IMR-90 (cell line): ENCODE measurements at regions not wholly inside any gene's neighbourhood (a gene's known extent, or its start where the extent isn't known, plus 50 kb on each side); places are given as distances from the start of the nearest gene placed in this dataset.

Experiments
- ATAC-seq: fragments of 200-7000 bp; cut with Tn5 transposase; 2 replicates; pipeline ENCODE4 v1.9.1; 2020; ENCODE audit warnings: low read depth, mild to moderate bottlenecking, moderate library complexity
- BruUV-seq: library from RNA; stranded (reverse); fragments of 400-500 nt; replicated peaks from 2 replicates; lab custom pipeline; 2021; lab: Mats Ljungman, UMichigan
- CTCF ChIA-PET: fragments of 300-600 bp; formaldehyde crosslinking; extraction: SDS; loops from one replicate; lab custom pipeline; 2021; ENCODE audit warnings: antibody characterized with exemption; lab: Yijun Ruan, JAX
- POLR2A ChIA-PET: fragments of 300-600 bp; sonication (Branson Sonifier 250); formaldehyde crosslinking; loops from one replicate; lab custom pipeline; 2022; ENCODE audit warnings: antibody characterized with exemption; ENCODE audit not compliant: unreplicated experiment; lab: Charles Lee
- DNase-seq: peaks from one replicate; pipeline ENCODE4 v3.0.0; 2013
- H2AFZ ChIP-seq: replicated peaks from 2 replicates; pipeline ENCODE3; 2013; ENCODE audit warnings: low read length, mild to moderate bottlenecking; ENCODE audit not compliant: poor library complexity
- H2AK5ac ChIP-seq: 2 replicates; pipeline ENCODE4 v1.6.1; 2013; ENCODE audit warnings: low read depth, low read length, inconsistent platforms
- H2AK9ac ChIP-seq: replicated peaks from 2 replicates; pipeline ENCODE3; 2013; ENCODE audit warnings: mild to moderate bottlenecking, low read depth, low read length, moderate library complexity; ENCODE audit not compliant: poor library complexity
- H2BK120ac ChIP-seq: 2 replicates; pipeline ENCODE4 v1.6.1; 2013; ENCODE audit warnings: low read depth, low read length, inconsistent platforms
- H2BK15ac ChIP-seq: 3 replicates; pipeline ENCODE4 v1.6.1; 2013; ENCODE audit warnings: low read depth, low read length, inconsistent platforms
- H2BK20ac ChIP-seq: 2 replicates; pipeline ENCODE4 v1.6.1; 2013; ENCODE audit warnings: low read depth, mild to moderate bottlenecking, inconsistent platforms, low read length, moderate library complexity
- H2BK5ac ChIP-seq: 2 replicates; pipeline ENCODE4 v1.6.1; 2013; ENCODE audit warnings: mild to moderate bottlenecking, low read depth, low read length, inconsistent platforms; ENCODE audit not compliant: poor library complexity, severe bottlenecking
- H3K14ac ChIP-seq: replicated peaks from 2 replicates; pipeline ENCODE4 v1.6.1; 2013; ENCODE audit warnings: low read depth, low read length, inconsistent platforms
- H3K18ac ChIP-seq: 2 replicates; pipeline ENCODE4 v1.6.1; 2013; ENCODE audit warnings: low read depth, low read length, control low read depth
- H3K23ac ChIP-seq: 2 replicates; pipeline ENCODE4 v1.6.1; 2013; ENCODE audit warnings: low read depth, low read length, inconsistent platforms
- H3K27ac ChIP-seq: 2 replicates; pipeline ENCODE4 v1.5.1; 2013; ENCODE audit warnings: mild to moderate bottlenecking, control low read depth, low read length; ENCODE audit not compliant: insufficient read depth
- H3K27me3 ChIP-seq: 2 replicates; pipeline ENCODE4 v1.6.1; 2013; ENCODE audit warnings: low read length; ENCODE audit not compliant: control insufficient read depth, insufficient read depth
- H3K36me3 ChIP-seq: 2 replicates; pipeline ENCODE4 v1.6.1; 2013; ENCODE audit warnings: low read length, mixed read lengths; ENCODE audit not compliant: control insufficient read depth, insufficient read depth
- H3K4ac ChIP-seq: 2 replicates; pipeline ENCODE4 v1.6.1; 2013; ENCODE audit warnings: low read depth, low read length, inconsistent platforms
- H3K4me1 ChIP-seq: 2 replicates; pipeline ENCODE4 v1.6.1; 2013; ENCODE audit warnings: low read length, mixed read lengths; ENCODE audit not compliant: control insufficient read depth, insufficient read depth
- H3K4me2 ChIP-seq: 2 replicates; pipeline ENCODE4 v1.6.1; 2013; ENCODE audit warnings: low read depth, mild to moderate bottlenecking, control low read depth, low read length, moderate library complexity
- H3K4me3 ChIP-seq: 2 replicates; pipeline ENCODE4 v1.5.1; 2013; ENCODE audit warnings: low read depth, mild to moderate bottlenecking, control low read depth, low read length, moderate library complexity; ENCODE audit not compliant: insufficient read depth
- H3K56ac ChIP-seq: 2 replicates; pipeline ENCODE4 v1.6.1; 2013; ENCODE audit warnings: low read length, inconsistent platforms; ENCODE audit not compliant: insufficient read depth; ENCODE audit errors: extremely low read depth
- H3K79me1 ChIP-seq, 2 experiments: 2 replicates each; pipeline ENCODE4 v1.6.1; 2013; ENCODE audit warnings: low read length in 2 of 2, inconsistent platforms in 1 of 2, low read depth in 1 of 2
- H3K9ac ChIP-seq: 2 replicates; pipeline ENCODE4 v1.6.1; 2013; ENCODE audit warnings: low read depth, low read length, control low read depth
- H3K9me1 ChIP-seq: 2 replicates; pipeline ENCODE4 v1.6.1; 2013; ENCODE audit warnings: low read length, inconsistent platforms; ENCODE audit not compliant: insufficient read depth
- H3K9me3 ChIP-seq: 2 replicates; pipeline ENCODE4 v1.6.1; 2013; ENCODE audit warnings: low read length; ENCODE audit not compliant: control insufficient read depth, insufficient read depth
- H4K20me1 ChIP-seq: 2 replicates; pipeline ENCODE4 v1.6.1; 2013; ENCODE audit warnings: low read length, inconsistent platforms; ENCODE audit not compliant: insufficient read depth
- H4K5ac ChIP-seq: 2 replicates; pipeline ENCODE4 v1.6.1; 2013; ENCODE audit warnings: mild to moderate bottlenecking, low read depth, low read length, control low read depth
- H4K8ac ChIP-seq, 2 experiments: 2 replicates each; pipeline ENCODE4 v1.6.1; 2013; ENCODE audit warnings: low read depth in 2 of 2, low read length in 2 of 2, control low read depth in 1 of 2, inconsistent platforms in 1 of 2
- H4K91ac ChIP-seq: 2 replicates; pipeline ENCODE4 v1.6.1; 2013; ENCODE audit warnings: low read depth, low read length, inconsistent platforms; ENCODE audit not compliant: insufficient read depth
- BHLHE40 ChIP-seq: fragments of 150-350 bp; IDR thresholded peaks from 2 replicates; pipeline ENCODE4 v1.6.1; 2016; ENCODE audit warnings: mild to moderate bottlenecking, low read depth, low read length
- CEBPB ChIP-seq: IDR thresholded peaks from 2 replicates; pipeline ENCODE4 v1.6.1; 2012; ENCODE audit warnings: low read depth, low read length, improper control_type of control experiment
- CHD1 ChIP-seq: IDR thresholded peaks from 2 replicates; pipeline ENCODE4 v1.6.1; 2012; ENCODE audit warnings: low read depth, low read length, improper control_type of control experiment
- FOS ChIP-seq: fragments of 150-350 bp; IDR thresholded peaks from 2 replicates; pipeline ENCODE4 v1.6.1; 2016; ENCODE audit warnings: low read depth, low read length
- MAFK ChIP-seq: IDR thresholded peaks from 2 replicates; pipeline ENCODE4 v1.6.1; 2012; ENCODE audit warnings: low read depth, low read length, improper control_type of control experiment
- MAZ ChIP-seq: IDR thresholded peaks from 2 replicates; pipeline ENCODE4 v1.6.1; 2012; ENCODE audit warnings: low read depth, mild to moderate bottlenecking, low read length, improper control_type of control experiment, moderate library complexity, borderline replicate concordance
- MXI1 ChIP-seq: IDR thresholded peaks from 2 replicates; pipeline ENCODE4 v1.6.1; 2012; ENCODE audit warnings: low read depth, mild to moderate bottlenecking, low read length, moderate library complexity, borderline replicate concordance
- POLR2A ChIP-seq: IDR thresholded peaks from 2 replicates; pipeline ENCODE4 v1.6.1; 2012; ENCODE audit warnings: mild to moderate bottlenecking, low read depth, low read length
- RAD21 ChIP-seq: IDR thresholded peaks from 2 replicates; pipeline ENCODE4 v1.6.1; 2012; ENCODE audit warnings: low read length, improper control_type of control experiment
- RFX5 ChIP-seq: IDR thresholded peaks from 2 replicates; pipeline ENCODE4 v1.8.0; 2012; ENCODE audit warnings: low read depth, mild to moderate bottlenecking, low read length, moderate library complexity
- WGBS, 2 experiments: methylation state at CpG; one replicate each; pipeline versions ENCODE4 v1.1.5 to v1.1.7; 2013; ENCODE audit warnings: missing lambda C conversion rate in 2 of 2; ENCODE audit not compliant: insufficient read length in 1 of 2; ENCODE audit errors: extremely low coverage in 2 of 2; 5-methylcytosine and 5-hydroxymethylcytosine counted together
- dilution Hi-C: fragments of 300-500 bp; cut with HindIII; formaldehyde crosslinking; loops from one replicate; pipeline ENCODE4 v1.14.3; 2018; ENCODE audit warnings: low sequenced_read_pairs; ENCODE audit not compliant: unreplicated experiment
- in situ Hi-C: fragments of 300-500 bp; cut with MboI; formaldehyde crosslinking; loops from 3 replicates; pipeline ENCODE4 v1.14.3; 2019; ENCODE audit warnings: low sequenced_read_pairs, inconsistent platforms, mixed read lengths
- intact Hi-C: fragments of 100-400 bp; cut with micrococcal nuclease; formaldehyde crosslinking; loops from 2 replicates; pipeline ENCODE4 v1.10.0; 2022
- TF ChIP-seq, protein P1 (sequence below): fragments of 150-350 bp; IDR thresholded peaks from 2 replicates; pipeline ENCODE4 v1.6.1; 2017; ENCODE audit warnings: mild to moderate bottlenecking, antibody characterized with exemption, low read length, low read depth
- TF ChIP-seq, protein P2 (sequence below): conservative IDR thresholded peaks from 2 replicates; pipeline ENCODE4 v1.5.1; 2012; ENCODE audit warnings: mild to moderate bottlenecking, low read depth, low read length, improper control_type of control experiment

GRCh38 chr5:176173647-176174046 lies 64.6 kb upstream of the SIMC1 start:
- Histone ChIP-seq H3K79me1 (no peaks in the 10 kb centered on the region), H2AK5ac (no peak overlapping the region), H2BK120ac (no peak overlapping the region), H2BK5ac (no peak overlapping the region), H4K20me1 (no peaks in the 10 kb centered on the region), H3K56ac (no peak overlapping the region), H3K9me3 (no peaks in the 10 kb centered on the region), H3K27me3 (no peaks in the 10 kb centered on the region; the same call in 1 of the 2 replicates), H3K4me1 (no peaks in the 10 kb centered on the region), H3K36me3 (no peaks in the 10 kb centered on the region), H3K9ac (no peak overlapping the region), H2BK15ac (no peak overlapping the region), H3K14ac (no peak overlapping the region), H4K8ac (no peak overlapping the region), H3K23ac (no peak overlapping the region), H3K4ac (no peak overlapping the region), H3K4me3 (no peak overlapping the region), H2BK20ac (no peak overlapping the region), H2AFZ (peak overlapping the region; percentile 51), H3K27ac (no peak overlapping the region), H4K5ac (no peak overlapping the region), H3K18ac (no peak overlapping the region; the same call in 1 of the 2 replicates), H3K4me2 (no peak overlapping the region), H2AK9ac (peak overlapping the region; percentile 50), H3K9me1 (no peaks in the 10 kb centered on the region), H4K91ac (no peak overlapping the region)
- WGBS, 2 experiments = 60% methylated on average over 2 of the region's 7 CpGs; no CpG with 5 or more reads in 1 of the 2 experiments
- DNase-seq (no peak), ATAC-seq (no peak)
- intact Hi-C loops = no loop called here
- POLR2A ChIA-PET = no interaction called here
- in situ Hi-C loops = no loop called here
- CTCF ChIA-PET = no interaction called here
- dilution Hi-C loops = no loop called here
- TF ChIP-seq, protein P1, sequence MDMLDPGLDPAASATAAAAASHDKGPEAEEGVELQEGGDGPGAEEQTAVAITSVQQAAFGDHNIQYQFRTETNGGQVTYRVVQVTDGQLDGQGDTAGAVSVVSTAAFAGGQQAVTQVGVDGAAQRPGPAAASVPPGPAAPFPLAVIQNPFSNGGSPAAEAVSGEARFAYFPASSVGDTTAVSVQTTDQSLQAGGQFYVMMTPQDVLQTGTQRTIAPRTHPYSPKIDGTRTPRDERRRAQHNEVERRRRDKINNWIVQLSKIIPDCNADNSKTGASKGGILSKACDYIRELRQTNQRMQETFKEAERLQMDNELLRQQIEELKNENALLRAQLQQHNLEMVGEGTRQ = no peak
- TF ChIP-seq MAFK (no peak), MAZ (no peak), MXI1 (no peak), BHLHE40 (no peak), FOS (no peak), RFX5 (no peak), CEBPB (no peak), CHD1 (no peak), POLR2A (no peak), RAD21 (no peak)
- TF ChIP-seq, protein P2, sequence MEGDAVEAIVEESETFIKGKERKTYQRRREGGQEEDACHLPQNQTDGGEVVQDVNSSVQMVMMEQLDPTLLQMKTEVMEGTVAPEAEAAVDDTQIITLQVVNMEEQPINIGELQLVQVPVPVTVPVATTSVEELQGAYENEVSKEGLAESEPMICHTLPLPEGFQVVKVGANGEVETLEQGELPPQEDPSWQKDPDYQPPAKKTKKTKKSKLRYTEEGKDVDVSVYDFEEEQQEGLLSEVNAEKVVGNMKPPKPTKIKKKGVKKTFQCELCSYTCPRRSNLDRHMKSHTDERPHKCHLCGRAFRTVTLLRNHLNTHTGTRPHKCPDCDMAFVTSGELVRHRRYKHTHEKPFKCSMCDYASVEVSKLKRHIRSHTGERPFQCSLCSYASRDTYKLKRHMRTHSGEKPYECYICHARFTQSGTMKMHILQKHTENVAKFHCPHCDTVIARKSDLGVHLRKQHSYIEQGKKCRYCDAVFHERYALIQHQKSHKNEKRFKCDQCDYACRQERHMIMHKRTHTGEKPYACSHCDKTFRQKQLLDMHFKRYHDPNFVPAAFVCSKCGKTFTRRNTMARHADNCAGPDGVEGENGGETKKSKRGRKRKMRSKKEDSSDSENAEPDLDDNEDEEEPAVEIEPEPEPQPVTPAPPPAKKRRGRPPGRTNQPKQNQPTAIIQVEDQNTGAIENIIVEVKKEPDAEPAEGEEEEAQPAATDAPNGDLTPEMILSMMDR = no peak
- BruUV-seq = no TSS peak
